GM23338 (cell line): ENCODE measurements at regions not wholly inside any gene's neighbourhood (a gene's known extent, or its start where the extent isn't known, plus 50 kb on each side); places are given as distances from the start of the nearest gene placed in this dataset.
"Not testable (repeated sequence)": the region's sequence is repeated elsewhere in the genome, so short reads cannot be mapped to it uniquely, and the experiment has no call there.

Experiments used
- CREB1 ChIP-seq: fragments of 250-450 bp; sonication (Bioruptor Pico); IDR thresholded peaks from 2 replicates; pipeline ENCODE4 v1.5.0; 2020; ENCODE audit warnings: low read depth, mild to moderate bottlenecking, moderate library complexity
- CTCF ChIP-seq, 2 experiments: fragments of 200-600 bp in 1 of 2; sonication (generic) in 1 of 2; conservative IDR thresholded peaks; 2 replicates each; pipeline versions ENCODE4 v1.5.1 to v1.6.1; 2016 to 2017; ENCODE audit warnings: antibody characterized with exemption in 2 of 2, low read depth in 2 of 2, mild to moderate bottlenecking in 2 of 2, moderate library complexity in 1 of 2
- ETS1 ChIP-seq: IDR thresholded peaks from 2 replicates; pipeline ENCODE4 v1.6.1; 2016; ENCODE audit warnings: antibody characterized with exemption
- EZH2 ChIP-seq: fragments of 200-600 bp; sonication (generic); IDR thresholded peaks from one replicate; pipeline ENCODE4 v1.8.0; 2017; ENCODE audit warnings: antibody characterized with exemption, mild to moderate bottlenecking, low read depth; ENCODE audit not compliant: unreplicated experiment
- EZH2phosphoT487 ChIP-seq: fragments of 200-600 bp; sonication (generic); IDR thresholded peaks from one replicate; pipeline ENCODE4 v1.8.1; 2018; ENCODE audit warnings: antibody characterized with exemption; ENCODE audit not compliant: unreplicated experiment
- JUNB ChIP-seq: IDR thresholded peaks from one replicate; pipeline ENCODE4 v1.6.1; 2016; ENCODE audit warnings: antibody characterized with exemption; ENCODE audit not compliant: unreplicated experiment
- POLR2AphosphoS5 ChIP-seq: IDR thresholded peaks from 2 replicates; pipeline ENCODE4 v1.6.1; 2016; ENCODE audit warnings: antibody characterized with exemption, low read depth
- REST ChIP-seq: IDR thresholded peaks from one replicate; pipeline ENCODE4 v1.6.1; 2018; ENCODE audit warnings: antibody characterized with exemption; ENCODE audit not compliant: unreplicated experiment
- ZNF114 ChIP-seq: fragments of 250-450 bp; sonication (Bioruptor Pico); IDR thresholded peaks from 2 replicates; pipeline ENCODE4 v1.5.0; 2020; ENCODE audit warnings: mild to moderate bottlenecking, moderate library complexity
- ZNF331 ChIP-seq: fragments of 250-450 bp; sonication (Bioruptor Pico); IDR thresholded peaks from 2 replicates; pipeline ENCODE4 v1.5.0; 2020; ENCODE audit warnings: low read depth, mild to moderate bottlenecking, moderate library complexity

- not testable (repeated sequence) for TF ChIP-seq CREB1 (CRISPR knock-in tag); CTCF (conservative IDR thresholded peaks at IDR 0.05; ENCODE audit: low read depth in 2 of 2); EZH2; EZH2phosphoT487; POLR2AphosphoS5; REST; ZNF331 (CRISPR knock-in tag); ZNF114 (CRISPR knock-in tag); ETS1; JUNB
These were observed 72.1 kb upstream of the THOC3 start for GRCh38 chr5:176040105-176040801.
